SH-SY5Y (cell line): ENCODE measurements at regions not wholly inside any gene's neighbourhood (a gene's known extent, or its start where the extent isn't known, plus 50 kb on each side); places are given as distances from the start of the nearest gene placed in this dataset.
A peak's percentile ranks its signal among the peaks of the same experiment; 100 is the strongest.

ENCODE experiments used
- GATA2 ChIP-seq: IDR thresholded peaks from 2 replicates; pipeline ENCODE4 v1.6.1; 2011; ENCODE audit warnings: mild to moderate bottlenecking, low read depth, low read length
- GATA3 ChIP-seq: IDR thresholded peaks from 2 replicates; pipeline ENCODE4 v1.6.1; 2011; ENCODE audit warnings: low read depth, mild to moderate bottlenecking, low read length, moderate library complexity

- TF ChIP-seq GATA3, result no peak
Observed at GRCh38 chr21:16865632-16866031, 647.2 kb upstream of the CXADR start.

- TF ChIP-seq GATA3 (no peak), GATA2 (no peak)
Observed at GRCh38 chr21:16866851-16867250, 646.0 kb upstream of the CXADR start.

GRCh38 chr21:16870103-16870502 is 642.7 kb upstream of the CXADR start:
- TF ChIP-seq GATA3 (no peak), GATA2 (no peak)

- TF ChIP-seq GATA3 (no peak), GATA2 (no peak)
Observed at GRCh38 chr21:16872616-16873015, 640.2 kb upstream of the CXADR start.

- no peak for TF ChIP-seq GATA3
- TF ChIP-seq GATA2, result no peak
Observed at GRCh38 chr21:16873176-16873575, 639.7 kb upstream of the CXADR start.

GRCh38 chr21:16873596-16873995 is 639.2 kb upstream of the CXADR start:
- TF ChIP-seq GATA2 (no peak), GATA3 (no peak)

- no peak for TF ChIP-seq GATA2
Observed at GRCh38 chr21:16879479-16879878, 633.4 kb upstream of the CXADR start.

- no peak for TF ChIP-seq GATA2
- no peak for TF ChIP-seq GATA3
Observed at GRCh38 chr21:16891821-16892220, 621.0 kb upstream of the CXADR start.

- TF ChIP-seq GATA2, result no peak
- TF ChIP-seq GATA3, result no peak
Observed at GRCh38 chr21:16900685-16901084, 612.2 kb upstream of the CXADR start.

GRCh38 chr21:16908077-16908476 is 604.8 kb upstream of the CXADR start:
- TF ChIP-seq GATA3 (no peak), GATA2 (no peak)

- TF ChIP-seq GATA3, result no peak
- TF ChIP-seq GATA2, result no peak
Observed at GRCh38 chr21:16910435-16911165, 602.2 kb upstream of the CXADR start.

- TF ChIP-seq GATA3 (peak; percentile 52), GATA2 (0 out of 2 replicates have a peak, but pooled peaks have one; percentile 14)
Observed at GRCh38 chr21:16911166-16911607, 601.7 kb upstream of the CXADR start.

- no peak for TF ChIP-seq GATA2
- TF ChIP-seq GATA3, result no peak
Observed at GRCh38 chr21:16912075-16912474, 600.8 kb upstream of the CXADR start.

- TF ChIP-seq GATA2 (no peak), GATA3 (no peak)
Observed at GRCh38 chr21:16913010-16913409, 599.8 kb upstream of the CXADR start.

- TF ChIP-seq GATA3 (no peak), GATA2 (no peak)
Observed at GRCh38 chr21:16928439-16928838, 584.4 kb upstream of the CXADR start.

- TF ChIP-seq GATA3 (no peak), GATA2 (no peak)
Observed at GRCh38 chr21:16932314-16932713, 580.5 kb upstream of the CXADR start.
